Brain microvascular endothelial cell (primary cell): ENCODE measurements at regions not wholly inside any gene's neighbourhood (a gene's known extent, or its start where the extent isn't known, plus 50 kb on each side); places are given as distances from the start of the nearest gene placed in this dataset.

ENCODE experiments used
- DNase-seq: peaks from one replicate; pipeline ENCODE4 v3.0.0-alpha.2; 2020
- H3K27ac ChIP-seq: fragments of 250-450 bp; sonication (Bioruptor Pico); 2 replicates; pipeline ENCODE4 v1.5.1; 2020; ENCODE audit warnings: mild to moderate bottlenecking, moderate library complexity
- H3K27me3 ChIP-seq: fragments of 250-450 bp; sonication (Bioruptor Pico); replicated peaks from 2 replicates; pipeline ENCODE4 v1.5.1; 2020; ENCODE audit warnings: mild to moderate bottlenecking
- H3K36me3 ChIP-seq: fragments of 250-450 bp; sonication (Bioruptor Pico); replicated peaks from 2 replicates; pipeline ENCODE4 v1.5.1; 2020; ENCODE audit warnings: mild to moderate bottlenecking
- H3K4me3 ChIP-seq: 2 replicates; pipeline ENCODE4 v1.5.1; 2011; ENCODE audit warnings: low read depth, mild to moderate bottlenecking, control low read depth, low read length, moderate library complexity
- in situ Hi-C: cut with HindIII; loops from 2 replicates; pipeline ENCODE4 v1.10.0; 2017; ENCODE audit warnings: low sequenced_read_pairs, low pct_ligation_motif_present
- TF ChIP-seq, protein P1 (sequence below): IDR thresholded peaks from 2 replicates; pipeline ENCODE4 v1.5.1; 2011; ENCODE audit warnings: low read depth, mild to moderate bottlenecking, moderate library complexity, low read length, control low read depth, inconsistent platforms; ENCODE audit errors: missing control alignments

DNA sequence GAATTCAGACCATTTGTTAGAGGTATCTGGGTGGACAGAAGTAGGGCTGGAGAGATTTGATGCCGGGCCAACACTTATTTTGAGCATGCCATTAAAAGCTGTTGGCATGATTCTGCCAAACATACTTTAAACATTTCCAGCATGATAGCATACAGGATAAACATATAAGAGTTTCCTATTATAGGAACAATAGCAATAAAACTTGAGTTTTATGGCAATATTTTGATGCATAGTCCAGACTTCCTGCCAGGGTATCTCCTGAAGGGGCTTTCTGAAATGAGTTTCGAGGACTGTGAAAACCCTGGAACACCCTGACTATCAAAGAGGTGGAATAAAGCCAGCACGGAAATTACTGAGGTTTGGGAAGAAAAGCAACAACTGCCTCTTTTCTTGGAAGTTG lies 1398.0 kb upstream of the NXPH2 start:
- in situ Hi-C loops, result no loop called here
- Histone ChIP-seq H3K27me3 (no peaks in the 10 kb centered on the region), H3K4me3 (no peak overlapping the region), H3K36me3 (no peaks in the 10 kb centered on the region), H3K27ac (no peak overlapping the region)
- TF ChIP-seq, protein P1, sequence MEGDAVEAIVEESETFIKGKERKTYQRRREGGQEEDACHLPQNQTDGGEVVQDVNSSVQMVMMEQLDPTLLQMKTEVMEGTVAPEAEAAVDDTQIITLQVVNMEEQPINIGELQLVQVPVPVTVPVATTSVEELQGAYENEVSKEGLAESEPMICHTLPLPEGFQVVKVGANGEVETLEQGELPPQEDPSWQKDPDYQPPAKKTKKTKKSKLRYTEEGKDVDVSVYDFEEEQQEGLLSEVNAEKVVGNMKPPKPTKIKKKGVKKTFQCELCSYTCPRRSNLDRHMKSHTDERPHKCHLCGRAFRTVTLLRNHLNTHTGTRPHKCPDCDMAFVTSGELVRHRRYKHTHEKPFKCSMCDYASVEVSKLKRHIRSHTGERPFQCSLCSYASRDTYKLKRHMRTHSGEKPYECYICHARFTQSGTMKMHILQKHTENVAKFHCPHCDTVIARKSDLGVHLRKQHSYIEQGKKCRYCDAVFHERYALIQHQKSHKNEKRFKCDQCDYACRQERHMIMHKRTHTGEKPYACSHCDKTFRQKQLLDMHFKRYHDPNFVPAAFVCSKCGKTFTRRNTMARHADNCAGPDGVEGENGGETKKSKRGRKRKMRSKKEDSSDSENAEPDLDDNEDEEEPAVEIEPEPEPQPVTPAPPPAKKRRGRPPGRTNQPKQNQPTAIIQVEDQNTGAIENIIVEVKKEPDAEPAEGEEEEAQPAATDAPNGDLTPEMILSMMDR, result no peak
- no peak for DNase-seq

DNA sequence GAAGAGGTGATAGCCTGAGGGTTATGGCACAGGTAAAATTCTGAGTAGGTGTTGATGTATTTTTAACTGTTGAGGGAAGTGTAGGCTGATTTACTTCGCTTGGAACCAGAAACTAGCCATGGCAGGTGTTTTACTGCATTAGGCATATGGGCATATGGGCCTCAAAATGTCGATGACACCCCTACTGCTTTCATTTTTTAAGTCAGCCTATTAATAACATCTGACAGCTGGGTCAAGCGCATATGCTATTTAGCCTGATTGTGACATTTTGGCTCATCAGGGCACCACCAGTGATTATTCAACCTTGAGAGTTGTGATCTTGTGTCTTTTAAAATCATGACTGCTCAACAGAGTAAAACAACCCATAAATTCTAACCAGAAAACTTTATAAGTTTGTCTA lies 1396.9 kb upstream of the NXPH2 start:
- no peaks in the 10 kb centered on the region for H3K36me3 ChIP-seq
- in situ Hi-C loops, result no loop called here
- no peaks in the 10 kb centered on the region for H3K27me3 ChIP-seq
- no peak overlapping the region for H3K27ac ChIP-seq
- no peak for DNase-seq
- TF ChIP-seq, protein P1, result no peak
- H3K4me3 ChIP-seq, result no peak overlapping the region

DNA sequence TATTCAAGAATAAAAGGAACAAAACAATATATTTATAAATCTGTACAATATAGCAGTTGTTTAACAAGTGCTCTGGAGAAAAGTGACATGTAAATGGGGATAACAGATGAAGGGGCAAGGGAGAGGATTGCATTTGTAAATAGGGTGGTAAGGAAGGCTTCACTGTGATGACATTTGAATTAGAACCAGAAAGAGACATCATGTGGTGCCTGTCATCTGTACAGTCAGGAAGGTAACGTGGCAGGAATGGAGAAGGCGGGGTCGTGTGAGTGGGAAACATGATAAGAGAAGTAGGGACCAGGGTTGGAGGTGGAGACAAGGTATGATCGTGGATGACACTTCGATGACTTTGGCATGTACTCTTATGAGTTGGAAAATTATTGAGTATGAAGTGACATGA lies 1393.6 kb upstream of the NXPH2 start:
- no peak for DNase-seq
- in situ Hi-C loops, result no loop called here
- Histone ChIP-seq H3K36me3 (no peaks in the 10 kb centered on the region), H3K27me3 (no peaks in the 10 kb centered on the region), H3K27ac (no peak overlapping the region), H3K4me3 (no peak overlapping the region)
- TF ChIP-seq, protein P1, result no peak

DNA sequence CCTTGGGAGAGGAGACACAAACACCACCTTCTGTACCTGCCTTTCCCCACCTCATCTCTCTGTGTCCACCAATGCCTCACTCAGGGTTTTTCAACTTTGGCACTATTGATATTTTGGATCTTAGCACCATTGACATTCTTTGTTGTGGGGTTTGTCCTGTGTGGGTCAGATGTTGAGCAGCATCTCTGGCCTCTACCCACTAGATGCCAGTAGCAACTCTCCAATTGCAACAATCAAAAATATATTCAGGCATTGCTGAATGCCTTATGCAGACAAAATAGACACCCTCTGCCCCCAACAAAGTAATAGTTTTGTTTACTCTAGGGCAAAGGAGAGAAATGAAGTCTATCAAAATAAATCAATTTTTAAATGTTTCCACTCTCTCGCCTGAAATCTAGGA lies 1384.3 kb upstream of the NXPH2 start:
- Histone ChIP-seq H3K27ac (no peak overlapping the region), H3K4me3 (no peak overlapping the region), H3K27me3 (no peaks in the 10 kb centered on the region), H3K36me3 (no peaks in the 10 kb centered on the region)
- DNase-seq, result no peak
- in situ Hi-C loops, result no loop called here
- TF ChIP-seq, protein P1, result no peak

DNA sequence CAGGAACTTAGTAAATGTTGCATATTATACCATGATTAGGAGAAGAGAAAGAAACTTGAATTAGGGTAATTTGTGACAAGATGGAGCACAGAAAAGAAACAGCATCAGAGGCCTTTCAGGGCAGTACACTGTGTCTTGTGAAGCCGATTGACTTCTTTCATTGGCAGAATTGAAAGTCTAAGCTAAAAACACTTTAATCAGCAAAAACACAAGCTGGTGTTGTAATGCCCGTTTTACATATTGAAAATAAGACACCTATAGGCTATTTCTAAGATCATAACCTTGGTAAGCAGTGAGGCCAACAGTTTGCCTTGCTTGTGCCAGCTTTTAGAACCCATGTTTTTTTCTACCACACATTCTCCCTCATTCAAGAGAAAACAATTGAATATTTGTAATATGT lies 1378.1 kb upstream of the NXPH2 start:
- no peaks in the 10 kb centered on the region for H3K36me3 ChIP-seq
- no peak overlapping the region for H3K27ac ChIP-seq
- no peak for DNase-seq
- TF ChIP-seq, protein P1, result no peak
- in situ Hi-C loops, result no loop called here
- H3K4me3 ChIP-seq, result no peak overlapping the region
- no peaks in the 10 kb centered on the region for H3K27me3 ChIP-seq

DNA sequence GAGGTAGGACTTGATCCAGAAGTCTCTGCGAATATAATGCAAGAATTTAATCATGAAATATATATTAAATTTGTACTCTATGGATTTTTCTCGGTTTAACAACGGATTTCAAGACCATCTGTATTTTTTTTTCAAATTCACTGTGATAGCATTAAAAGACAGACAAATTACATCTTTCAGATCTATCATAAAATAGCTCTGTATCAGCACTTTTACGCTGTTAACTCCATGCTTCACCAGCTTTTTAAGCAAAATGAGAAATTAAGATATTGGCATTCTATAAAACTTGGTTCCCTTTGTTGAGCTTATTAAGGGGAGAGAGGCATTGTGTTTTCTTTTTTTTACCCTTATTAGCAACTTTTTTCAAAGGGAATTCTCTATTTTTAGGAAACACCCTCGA lies 1377.6 kb upstream of the NXPH2 start:
- in situ Hi-C loops, result no loop called here
- H3K4me3 ChIP-seq, result no peak overlapping the region
- no peaks in the 10 kb centered on the region for H3K27me3 ChIP-seq
- DNase-seq, result no peak
- TF ChIP-seq, protein P1, result no peak
- no peaks in the 10 kb centered on the region for H3K36me3 ChIP-seq
- H3K27ac ChIP-seq, result no peak overlapping the region
